ENCODE measurements at regions not wholly inside any gene's neighbourhood (a gene's known extent, or its start where the extent isn't known, plus 50 kb on each side); places are given as distances from the start of the nearest gene placed in this dataset.

- no peaks in the 10 kb centered on the region for H3K36me3 ChIP-seq
- TF ChIP-seq, protein P1, sequence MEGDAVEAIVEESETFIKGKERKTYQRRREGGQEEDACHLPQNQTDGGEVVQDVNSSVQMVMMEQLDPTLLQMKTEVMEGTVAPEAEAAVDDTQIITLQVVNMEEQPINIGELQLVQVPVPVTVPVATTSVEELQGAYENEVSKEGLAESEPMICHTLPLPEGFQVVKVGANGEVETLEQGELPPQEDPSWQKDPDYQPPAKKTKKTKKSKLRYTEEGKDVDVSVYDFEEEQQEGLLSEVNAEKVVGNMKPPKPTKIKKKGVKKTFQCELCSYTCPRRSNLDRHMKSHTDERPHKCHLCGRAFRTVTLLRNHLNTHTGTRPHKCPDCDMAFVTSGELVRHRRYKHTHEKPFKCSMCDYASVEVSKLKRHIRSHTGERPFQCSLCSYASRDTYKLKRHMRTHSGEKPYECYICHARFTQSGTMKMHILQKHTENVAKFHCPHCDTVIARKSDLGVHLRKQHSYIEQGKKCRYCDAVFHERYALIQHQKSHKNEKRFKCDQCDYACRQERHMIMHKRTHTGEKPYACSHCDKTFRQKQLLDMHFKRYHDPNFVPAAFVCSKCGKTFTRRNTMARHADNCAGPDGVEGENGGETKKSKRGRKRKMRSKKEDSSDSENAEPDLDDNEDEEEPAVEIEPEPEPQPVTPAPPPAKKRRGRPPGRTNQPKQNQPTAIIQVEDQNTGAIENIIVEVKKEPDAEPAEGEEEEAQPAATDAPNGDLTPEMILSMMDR (IDR thresholded peaks at IDR 0.05), result no peak
- intact Hi-C loops (cut with DNase I), result no loop called here
- no peaks in the 10 kb centered on the region for H3K4me1 ChIP-seq
- peaks cover 0 to 3% of the 10 kb centered on the region in 2 donors for H3K9me3 ChIP-seq
- no peaks in the 10 kb centered on the region for H3K27me3 ChIP-seq
- no peak for DNase-seq (ENCODE audit: low spot score in 2 of 2)
- no peak overlapping the region for H3K4me3 ChIP-seq
- no peak overlapping the region for H3K27ac ChIP-seq
Observed at GRCh38 chr13:112152846-112153245, 85.9 kb downstream of the SOX1 start.

DNA sequence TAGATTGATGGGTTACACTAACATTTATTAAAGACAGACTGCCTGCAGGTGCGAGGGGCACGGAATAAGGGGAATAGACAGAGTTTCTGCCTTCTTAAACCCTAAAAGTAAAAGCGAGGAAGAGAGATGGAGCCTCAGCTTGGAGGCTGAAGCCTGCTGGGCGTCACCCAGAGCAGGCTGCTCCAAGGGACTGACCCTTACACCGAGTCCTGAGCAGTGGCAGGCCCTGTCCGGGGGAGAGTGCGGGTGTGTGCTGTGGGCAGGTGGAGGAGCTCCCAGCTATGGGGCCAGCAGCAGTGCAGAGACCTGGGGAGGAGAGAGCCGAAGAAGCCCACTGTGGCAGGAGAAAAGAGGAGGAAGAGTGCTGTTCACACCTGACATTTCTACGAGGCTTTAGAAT lies 86.4 kb downstream of the SOX1 start:
- Histone ChIP-seq H3K4me3 (no peak overlapping the region), H3K9me3 (peaks cover 0 to 3% of the 10 kb centered on the region in 2 donors), H3K4me1 (no peaks in the 10 kb centered on the region), H3K36me3 (no peaks in the 10 kb centered on the region), H3K27me3 (no peaks in the 10 kb centered on the region), H3K27ac (no peak overlapping the region)
- intact Hi-C loops (cut with DNase I), result no loop called here
- no peak for DNase-seq (ENCODE audit: low spot score in 2 of 2)
- TF ChIP-seq, protein P1 (IDR thresholded peaks at IDR 0.05), result no peak

- DNase-seq (ENCODE audit: low spot score in 2 of 2), result no peak
- intact Hi-C loops (cut with DNase I), result no loop called here
- Histone ChIP-seq H3K27me3 (no peaks in the 10 kb centered on the region), H3K9me3 (peaks cover 0 to 3% of the 10 kb centered on the region in 2 donors), H3K36me3 (no peaks in the 10 kb centered on the region), H3K4me1 (no peaks in the 10 kb centered on the region), H3K4me3 (no peak overlapping the region), H3K27ac (no peak overlapping the region)
- TF ChIP-seq, protein P1 (IDR thresholded peaks at IDR 0.05), result no peak
Observed at GRCh38 chr13:112153846-112154245, 86.9 kb downstream of the SOX1 start.

- Histone ChIP-seq H3K27ac (no peak overlapping the region), H3K27me3 (no peaks in the 10 kb centered on the region), H3K4me1 (no peaks in the 10 kb centered on the region), H3K4me3 (no peak overlapping the region), H3K36me3 (no peaks in the 10 kb centered on the region), H3K9me3 (peaks cover 0 to 3% of the 10 kb centered on the region in 2 donors)
- TF ChIP-seq, protein P1 (IDR thresholded peaks at IDR 0.05), result no peak
- no peak for DNase-seq (ENCODE audit: low spot score in 2 of 2)
- intact Hi-C loops (cut with DNase I), result no loop called here
Observed at GRCh38 chr13:112154301-112155060, 87.5 kb downstream of the SOX1 start.

DNA sequence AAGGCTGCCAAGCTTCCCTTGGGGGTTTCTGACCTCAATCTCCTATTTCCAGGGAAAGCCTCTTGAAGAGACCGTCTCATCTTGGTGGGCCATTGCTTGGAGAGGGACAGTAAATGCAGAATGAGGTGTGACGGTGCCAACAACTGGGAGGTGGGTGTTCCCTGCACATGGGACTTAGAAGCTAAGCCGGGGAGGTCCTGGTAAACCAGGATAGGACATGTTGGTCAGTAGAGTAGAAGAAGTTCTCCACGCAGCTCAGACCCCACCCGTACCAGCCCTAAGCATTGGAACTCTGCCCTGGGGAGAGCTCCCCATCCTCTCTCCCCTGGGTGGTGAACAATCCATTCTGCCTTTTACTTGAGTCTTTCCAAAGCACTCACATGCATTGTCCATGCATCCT lies 92.0 kb downstream of the SOX1 start:
- Histone ChIP-seq H3K4me1 (no peaks in the 10 kb centered on the region), H3K9me3 (peaks cover 3% of the 10 kb centered on the region in 2 donors), H3K4me3 (no peak overlapping the region), H3K36me3 (no peaks in the 10 kb centered on the region), H3K27ac (no peak overlapping the region), H3K27me3 (no peaks in the 10 kb centered on the region)
- DNase-seq (ENCODE audit: low spot score in 2 of 2), result no peak
- intact Hi-C loops (cut with DNase I), result no loop called here
- TF ChIP-seq, protein P1 (IDR thresholded peaks at IDR 0.05), result no peak
